ENCODE measurements at regions not wholly inside any gene's neighbourhood (a gene's known extent, or its start where the extent isn't known, plus 50 kb on each side); places are given as distances from the start of the nearest gene placed in this dataset.

- no peaks in the 10 kb centered on the region for H3K9me2 ChIP-seq (replicated peaks; ENCODE audit: low read depth, low read length)
- TF ChIP-seq EZH2phosphoT487 (IDR thresholded peaks at IDR 0.05; ENCODE audit: borderline replicate concordance) (no peak), CTCF (conservative IDR thresholded peaks at IDR 0.05; ENCODE audit: low read length) (no peak)
- no peaks in the 10 kb centered on the region for H4K20me1 ChIP-seq (ENCODE audit: insufficient read depth, low read length, poor library complexity, severe bottlenecking)
- no peaks in the 10 kb centered on the region for H3K9me3 ChIP-seq (ENCODE audit: insufficient read depth, low read depth, low read length)
- no peak overlapping the region for H3K4me3 ChIP-seq (ENCODE audit: low read length, poor library complexity, severe bottlenecking)
- no peak overlapping the region for H3K4me2 ChIP-seq (ENCODE audit: low read depth, low read length, poor library complexity, severe bottlenecking)
- H3K79me2 ChIP-seq (ENCODE audit: insufficient read depth, low read length): no peaks in the 10 kb centered on the region
- H3F3A ChIP-seq (ENCODE audit: low read depth): no peaks in the 10 kb centered on the region
- H3K27me3 ChIP-seq (ENCODE audit: insufficient read depth, low read length, poor library complexity, severe bottlenecking): no peaks in the 10 kb centered on the region
- no peaks in the 10 kb centered on the region for H3K4me1 ChIP-seq (ENCODE audit: insufficient read depth, low read length, poor library complexity, severe bottlenecking)
- no peak overlapping the region for H2AFZ ChIP-seq (ENCODE audit: low read length)
- no peak overlapping the region for H3K9ac ChIP-seq (ENCODE audit: low read depth, low read length, poor library complexity, severe bottlenecking)
- H3K36me3 ChIP-seq (ENCODE audit: insufficient read depth, low read length): no peaks in the 10 kb centered on the region
These were observed 110.8 kb upstream of the FBXO11 start for GRCh38 chr2:48017136-48017535.

DNA sequence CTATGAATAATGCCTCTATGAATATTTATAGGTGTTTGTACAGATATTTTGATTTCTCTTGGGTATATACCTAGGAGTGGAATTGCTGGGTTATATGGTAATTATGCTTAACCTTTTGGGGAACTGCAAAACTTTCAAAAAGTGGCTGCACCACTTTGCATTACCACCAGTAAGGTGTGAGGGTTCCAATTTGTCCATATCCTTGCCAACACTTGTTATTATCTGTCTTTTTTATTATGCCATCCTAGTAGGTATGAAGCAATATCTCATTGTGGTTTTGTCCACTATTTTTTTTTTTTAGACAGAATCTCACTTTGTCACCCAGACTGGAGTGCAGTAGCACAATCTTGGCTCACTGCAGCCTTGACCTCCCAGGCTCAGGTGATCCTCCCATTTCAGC is 112.2 kb upstream of the FBXO11 start:
- no peaks in the 10 kb centered on the region for H3K27me3 ChIP-seq (ENCODE audit: insufficient read depth, low read length, poor library complexity, severe bottlenecking)
- H3K4me3 ChIP-seq (ENCODE audit: low read length, poor library complexity, severe bottlenecking): no peak overlapping the region
- TF ChIP-seq EZH2phosphoT487 (IDR thresholded peaks at IDR 0.05; ENCODE audit: borderline replicate concordance): no peak
- TF ChIP-seq CTCF (conservative IDR thresholded peaks at IDR 0.05; ENCODE audit: low read length): no peak
- H3F3A ChIP-seq (ENCODE audit: low read depth): no peaks in the 10 kb centered on the region
- no peaks in the 10 kb centered on the region for H3K36me3 ChIP-seq (ENCODE audit: insufficient read depth, low read length)
- H3K9me3 ChIP-seq (ENCODE audit: insufficient read depth, low read depth, low read length): no peaks in the 10 kb centered on the region
- no peak overlapping the region for H3K4me2 ChIP-seq (ENCODE audit: low read depth, low read length, poor library complexity, severe bottlenecking)
- H4K20me1 ChIP-seq (ENCODE audit: insufficient read depth, low read length, poor library complexity, severe bottlenecking): no peaks in the 10 kb centered on the region
- no peak overlapping the region for H2AFZ ChIP-seq (ENCODE audit: low read length)
- H3K9ac ChIP-seq (ENCODE audit: low read depth, low read length, poor library complexity, severe bottlenecking): no peak overlapping the region
- H3K79me2 ChIP-seq (ENCODE audit: insufficient read depth, low read length): no peaks in the 10 kb centered on the region
- no peaks in the 10 kb centered on the region for H3K9me2 ChIP-seq (replicated peaks; ENCODE audit: low read depth, low read length)
- no peaks in the 10 kb centered on the region for H3K4me1 ChIP-seq (ENCODE audit: insufficient read depth, low read length, poor library complexity, severe bottlenecking)

DNA sequence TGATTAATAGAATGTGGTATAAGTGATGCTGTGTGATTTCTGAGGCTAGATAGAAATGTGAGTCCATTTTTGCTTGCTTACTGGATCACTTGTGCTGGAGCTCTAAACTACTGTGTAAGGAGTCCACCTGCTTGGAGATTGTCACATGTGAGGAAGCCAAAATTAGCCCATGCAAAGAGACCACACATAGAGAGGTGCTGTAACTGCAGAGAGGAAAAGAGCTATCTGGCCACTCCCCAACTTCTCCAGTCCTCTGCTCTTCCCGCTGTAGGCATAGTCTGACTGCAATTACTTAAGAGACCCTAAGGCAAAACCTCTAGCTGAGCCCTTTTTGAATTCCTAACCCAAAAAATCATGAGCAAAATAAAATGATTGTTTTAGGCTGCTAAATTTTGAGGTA is 120.6 kb upstream of the FBXO11 start:
- Histone ChIP-seq H4K20me1 (ENCODE audit: insufficient read depth, low read length, poor library complexity, severe bottlenecking) (no peaks in the 10 kb centered on the region), H3F3A (ENCODE audit: low read depth) (no peaks in the 10 kb centered on the region), H3K79me2 (ENCODE audit: insufficient read depth, low read length) (no peaks in the 10 kb centered on the region), H3K4me2 (ENCODE audit: low read depth, low read length, poor library complexity, severe bottlenecking) (no peak overlapping the region), H2AFZ (ENCODE audit: low read length) (no peak overlapping the region), H3K27me3 (ENCODE audit: insufficient read depth, low read length, poor library complexity, severe bottlenecking) (no peaks in the 10 kb centered on the region), H3K36me3 (ENCODE audit: insufficient read depth, low read length) (no peaks in the 10 kb centered on the region), H3K4me3 (ENCODE audit: low read length, poor library complexity, severe bottlenecking) (no peak overlapping the region), H3K4me1 (ENCODE audit: insufficient read depth, low read length, poor library complexity, severe bottlenecking) (peaks cover 8% of the 10 kb centered on the region), H3K9me3 (ENCODE audit: insufficient read depth, low read depth, low read length) (no peaks in the 10 kb centered on the region), H3K9ac (ENCODE audit: low read depth, low read length, poor library complexity, severe bottlenecking) (no peak overlapping the region), H3K9me2 (replicated peaks; ENCODE audit: low read depth, low read length) (no peaks in the 10 kb centered on the region)
- TF ChIP-seq CTCF (conservative IDR thresholded peaks at IDR 0.05; ENCODE audit: low read length) (no peak), EZH2phosphoT487 (IDR thresholded peaks at IDR 0.05; ENCODE audit: borderline replicate concordance) (no peak)
